GM12878 (cell line): ENCODE measurements at regions not wholly inside any gene's neighbourhood (a gene's known extent, or its start where the extent isn't known, plus 50 kb on each side); places are given as distances from the start of the nearest gene placed in this dataset.

Experiments
- POLR2A ChIP-seq: IDR thresholded peaks from 2 replicates; pipeline ENCODE4 v1.6.1; 2011; ENCODE audit warnings: low read depth, mild to moderate bottlenecking, low read length
- TF ChIP-seq, protein P1 (sequence below): fragments of 450-650 bp; IDR thresholded peaks from 2 replicates; pipeline ENCODE4 v1.6.1; 2016; ENCODE audit warnings: mild to moderate bottlenecking

DNA sequence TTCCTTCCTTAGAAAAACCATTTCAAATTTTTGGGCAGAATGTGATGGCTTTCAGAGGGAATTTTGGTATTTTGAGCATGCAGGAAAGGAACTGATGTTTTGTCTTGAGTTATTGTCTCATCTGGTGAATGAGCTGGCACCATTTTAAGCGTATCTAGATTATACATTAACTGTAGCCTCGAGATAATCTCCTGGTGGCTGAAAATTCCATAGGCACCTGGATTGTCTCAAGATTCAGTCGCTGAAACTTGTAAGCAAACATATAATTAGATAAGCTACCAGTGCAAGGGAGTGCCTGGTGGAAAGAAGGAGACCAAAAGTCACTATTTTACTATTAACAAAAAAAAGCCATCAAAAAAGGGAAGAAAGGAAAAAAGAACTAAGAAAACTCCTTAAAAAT lies 687.8 kb upstream of the DDX18 start:
- TF ChIP-seq, protein P1, sequence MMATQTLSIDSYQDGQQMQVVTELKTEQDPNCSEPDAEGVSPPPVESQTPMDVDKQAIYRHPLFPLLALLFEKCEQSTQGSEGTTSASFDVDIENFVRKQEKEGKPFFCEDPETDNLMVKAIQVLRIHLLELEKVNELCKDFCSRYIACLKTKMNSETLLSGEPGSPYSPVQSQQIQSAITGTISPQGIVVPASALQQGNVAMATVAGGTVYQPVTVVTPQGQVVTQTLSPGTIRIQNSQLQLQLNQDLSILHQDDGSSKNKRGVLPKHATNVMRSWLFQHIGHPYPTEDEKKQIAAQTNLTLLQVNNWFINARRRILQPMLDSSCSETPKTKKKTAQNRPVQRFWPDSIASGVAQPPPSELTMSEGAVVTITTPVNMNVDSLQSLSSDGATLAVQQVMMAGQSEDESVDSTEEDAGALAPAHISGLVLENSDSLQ = no peak
- TF ChIP-seq POLR2A = no peak
